Vagina (tissue), 2 donors: ENCODE measurements at regions not wholly inside any gene's neighbourhood (a gene's known extent, or its start where the extent isn't known, plus 50 kb on each side); places are given as distances from the start of the nearest gene placed in this dataset.

Source experiments
- POLR2A ChIP-seq, 2 donors: fragments of 450-650 bp; IDR thresholded peaks; one replicate each; pipeline ENCODE4 v1.6.1; 2017; ENCODE audit warnings: antibody characterized with exemption in 2 of 2, mild to moderate bottlenecking in 2 of 2, moderate library complexity in 2 of 2
- POLR2AphosphoS5 ChIP-seq, 2 donors: sonication (generic); formaldehyde crosslinking; IDR thresholded peaks; one replicate each; pipeline ENCODE4 v1.9.0; 2017; ENCODE audit warnings: antibody characterized with exemption in 2 of 2, mild to moderate bottlenecking in 2 of 2, low read depth in 1 of 2; ENCODE audit not compliant: insufficient read depth in 1 of 2
- TF ChIP-seq, protein P1 (sequence below), 3 experiments: fragments of 450-650 bp in 2 of 3; fragments of 200-600 bp in 1 of 3; sonication (generic) in 1 of 3; IDR thresholded peaks; one replicate each; pipeline ENCODE4 v1.5.1; 2017 to 2019; ENCODE audit warnings: antibody characterized with exemption in 3 of 3, mild to moderate bottlenecking in 2 of 3, moderate library complexity in 2 of 3

DNA sequence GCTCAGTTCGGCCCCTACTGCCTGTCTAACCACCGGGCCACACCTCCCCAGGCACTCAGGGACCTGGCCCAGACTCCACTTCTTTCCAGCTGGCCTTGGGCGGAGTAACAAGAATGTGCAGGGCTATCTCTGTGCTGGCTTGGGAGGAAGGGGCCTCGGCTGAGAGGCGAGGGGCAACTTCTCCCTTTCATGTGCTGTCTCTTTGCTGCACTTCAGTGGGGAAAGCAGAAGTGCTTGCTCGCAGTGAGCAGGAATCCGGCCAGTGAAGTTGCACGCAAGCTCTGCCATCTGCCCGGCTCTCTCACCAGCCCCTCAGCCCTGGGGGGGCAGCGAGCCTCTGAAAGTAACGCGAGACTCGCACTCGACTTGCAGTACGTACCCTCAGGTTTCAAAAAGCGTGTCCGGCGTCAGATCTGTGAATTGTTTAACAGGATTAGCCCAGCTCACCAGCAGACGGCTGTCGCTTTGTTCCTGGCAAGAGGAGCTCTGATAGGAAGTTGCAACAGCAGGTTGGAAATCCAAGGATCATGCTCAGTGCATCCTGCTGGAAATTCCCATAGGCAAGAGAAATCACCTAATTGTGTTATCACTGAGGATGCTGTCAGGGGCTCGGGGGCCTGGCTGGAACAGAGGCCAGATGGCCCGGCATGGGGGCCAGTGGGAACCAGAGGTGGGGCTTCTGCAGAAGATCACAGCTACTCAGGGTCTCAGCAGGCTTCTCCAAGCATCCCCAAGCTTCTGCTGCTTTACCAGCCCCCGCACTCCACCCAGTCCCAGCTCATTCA is 221.1 kb downstream of the NPHP4 start:
- no peak for TF ChIP-seq POLR2A (IDR thresholded peaks at IDR 0.05)
- TF ChIP-seq, protein P1, sequence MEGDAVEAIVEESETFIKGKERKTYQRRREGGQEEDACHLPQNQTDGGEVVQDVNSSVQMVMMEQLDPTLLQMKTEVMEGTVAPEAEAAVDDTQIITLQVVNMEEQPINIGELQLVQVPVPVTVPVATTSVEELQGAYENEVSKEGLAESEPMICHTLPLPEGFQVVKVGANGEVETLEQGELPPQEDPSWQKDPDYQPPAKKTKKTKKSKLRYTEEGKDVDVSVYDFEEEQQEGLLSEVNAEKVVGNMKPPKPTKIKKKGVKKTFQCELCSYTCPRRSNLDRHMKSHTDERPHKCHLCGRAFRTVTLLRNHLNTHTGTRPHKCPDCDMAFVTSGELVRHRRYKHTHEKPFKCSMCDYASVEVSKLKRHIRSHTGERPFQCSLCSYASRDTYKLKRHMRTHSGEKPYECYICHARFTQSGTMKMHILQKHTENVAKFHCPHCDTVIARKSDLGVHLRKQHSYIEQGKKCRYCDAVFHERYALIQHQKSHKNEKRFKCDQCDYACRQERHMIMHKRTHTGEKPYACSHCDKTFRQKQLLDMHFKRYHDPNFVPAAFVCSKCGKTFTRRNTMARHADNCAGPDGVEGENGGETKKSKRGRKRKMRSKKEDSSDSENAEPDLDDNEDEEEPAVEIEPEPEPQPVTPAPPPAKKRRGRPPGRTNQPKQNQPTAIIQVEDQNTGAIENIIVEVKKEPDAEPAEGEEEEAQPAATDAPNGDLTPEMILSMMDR (IDR thresholded peaks at IDR 0.05) = no peak
- peak in 1 of 2 donors; percentile 67 for TF ChIP-seq POLR2AphosphoS5 (IDR thresholded peaks at IDR 0.05; ENCODE audit: insufficient read depth in 1 of 2, low read depth in 1 of 2)
